OCI-LY3 (cell line): ENCODE measurements at regions not wholly inside any gene's neighbourhood (a gene's known extent, or its start where the extent isn't known, plus 50 kb on each side); places are given as distances from the start of the nearest gene placed in this dataset.
A peak's percentile ranks its signal among the peaks of the same experiment; 100 is the strongest.

Source experiments
- CTCF ChIP-seq: fragments of 200-600, 300-600 bp; sonication (generic); IDR thresholded peaks from 2 replicates; pipeline ENCODE4 v1.5.1; 2014; ENCODE audit warnings: antibody characterized with exemption, low read length, low read depth
- EZH2phosphoT487 ChIP-seq: fragments of 200-600 bp; shearing (Covaris generic); IDR thresholded peaks from 2 replicates; pipeline ENCODE4 v1.6.1; 2018; ENCODE audit warnings: antibody characterized with exemption, mixed run types, low read depth

DNA sequence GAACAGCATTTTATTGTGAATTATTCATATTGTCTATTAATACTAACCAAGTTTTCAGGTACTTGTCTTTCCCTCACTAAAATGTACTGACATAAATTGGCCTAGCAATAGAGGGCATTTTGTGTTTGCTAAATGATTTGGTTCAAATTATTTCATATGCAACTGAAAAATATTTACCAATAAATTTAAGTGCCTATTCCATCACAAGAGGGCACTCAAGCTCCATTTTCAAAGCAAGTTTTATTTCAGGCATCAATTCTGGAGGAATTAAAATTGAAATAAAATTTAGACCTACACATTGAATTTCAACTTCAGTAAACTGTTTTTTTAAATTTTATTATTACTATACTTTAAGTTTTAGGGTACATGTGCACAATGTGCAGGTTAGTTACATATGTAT lies 114.3 kb upstream of the SYNCRIP start:
- TF ChIP-seq CTCF (peak; percentile 47), EZH2phosphoT487 (no peak)
